ENCODE measurements at regions not wholly inside any gene's neighbourhood (a gene's known extent, or its start where the extent isn't known, plus 50 kb on each side); places are given as distances from the start of the nearest gene placed in this dataset.

DNA sequence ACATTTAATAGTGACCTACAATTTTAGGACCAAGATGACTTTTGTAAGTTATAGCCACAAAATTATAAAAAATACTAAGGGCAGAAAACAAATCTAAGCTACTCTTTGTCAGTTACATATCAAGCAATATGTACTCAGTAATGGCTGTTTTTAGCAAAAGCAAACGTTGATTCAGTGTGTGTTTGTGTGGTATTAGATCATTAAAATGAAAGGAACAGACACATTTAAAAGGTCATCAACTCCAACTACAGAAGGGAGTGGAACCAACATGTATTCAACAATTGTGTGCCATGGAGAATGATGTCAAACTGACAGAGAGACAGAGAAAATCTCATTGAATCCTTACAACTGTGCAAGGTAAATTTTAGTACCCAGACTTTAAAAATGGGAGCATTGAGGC lies 268.8 kb upstream of the STT3B start:
- H3K27ac ChIP-seq (ENCODE audit: insufficient read depth in 1 of 2, low read depth in 1 of 2, low read length in 2 of 2, poor library complexity in 1 of 2, severe bottlenecking in 2 of 2), result no peak overlapping the region
- H3K27me3 ChIP-seq (replicated peaks in 2 of 5; ENCODE audit: control insufficient read depth in 4 of 5, insufficient read depth in 5 of 5, low read length in 4 of 5), result no peaks in the 10 kb centered on the region
- CTCF ChIA-PET, result no interaction called here
- peaks cover 0 to 18% (median 3%) of the 10 kb centered on the region in 4 experiments for H3K4me1 ChIP-seq (ENCODE audit: control extremely low read depth in 1 of 4, control insufficient read depth in 4 of 4, insufficient read depth in 4 of 4, low read length in 3 of 4)
- H3K4me3 ChIP-seq (ENCODE audit: control insufficient read depth in 1 of 7, extremely low read depth in 1 of 7, insufficient read depth in 4 of 7, low read depth in 2 of 7, low read length in 6 of 7), result no peak overlapping the region
- POLR2A ChIA-PET, result interaction anchor here (0.8 kb wide), 1 partner anchor 10 kb away, joined by 3 read pairs; no protein-coding TSS in a partner anchor
- H3K9me3 ChIP-seq (ENCODE audit: control extremely low read depth in 1 of 5, control insufficient read depth in 4 of 5, insufficient read depth in 2 of 5, low read depth in 1 of 5, low read length in 4 of 5), result peaks cover 3 to 9% (median 5%) of the 10 kb centered on the region in 5 experiments
- H3K36me3 ChIP-seq (ENCODE audit: control insufficient read depth in 4 of 4, insufficient read depth in 4 of 4, low read length in 3 of 4), result no peaks in the 10 kb centered on the region
- no CpG with 5 or more reads among the region's 1 CpG for WGBS (ENCODE audit: insufficient coverage)
- DNase-seq, result no peak

DNA sequence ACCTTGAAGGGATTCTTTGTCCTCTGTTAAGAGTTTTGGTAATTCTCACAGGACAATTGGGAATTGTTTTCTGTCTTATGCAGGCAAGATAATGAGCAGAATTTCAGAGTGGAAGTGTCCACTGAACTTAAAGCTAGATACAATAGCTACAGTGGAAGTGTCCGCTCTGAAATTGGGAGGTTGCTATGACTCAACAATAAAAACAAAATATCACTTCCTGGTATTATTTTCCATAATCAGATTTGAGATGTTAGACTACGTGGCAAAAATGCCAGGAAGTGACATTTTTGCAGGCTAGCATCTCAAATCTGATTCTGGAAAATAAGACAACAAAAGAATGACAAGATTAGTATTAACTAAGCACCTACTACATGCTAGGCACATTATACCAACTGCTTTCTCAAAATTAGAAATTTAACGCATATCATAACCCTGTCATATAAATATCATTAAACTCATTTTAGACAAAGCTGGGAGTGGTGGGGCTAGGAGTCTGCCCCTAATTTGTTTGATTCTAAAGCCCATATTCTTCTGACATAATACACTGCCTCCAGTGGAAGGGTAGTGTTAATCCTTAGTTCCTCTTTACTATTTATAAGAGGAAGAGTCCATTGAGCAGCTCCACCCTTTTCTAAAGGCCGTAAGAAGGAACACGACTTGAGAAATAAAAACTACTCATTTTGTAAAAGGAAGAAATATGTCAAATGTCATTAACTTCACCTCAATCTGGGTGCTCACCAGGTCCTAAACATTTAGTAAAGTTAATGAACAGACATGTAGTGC lies 266.9 kb upstream of the STT3B start:
- peak; percentile 17 to 81 (median 70) for DNase-seq
- Histone ChIP-seq H3K9me3 (ENCODE audit: control extremely low read depth in 1 of 5, control insufficient read depth in 4 of 5, insufficient read depth in 2 of 5, low read depth in 1 of 5, low read length in 4 of 5) (peaks cover under 1 to 3% (median 1%) of the 10 kb centered on the region in 5 experiments), H3K36me3 (ENCODE audit: control insufficient read depth in 4 of 4, insufficient read depth in 4 of 4, low read length in 3 of 4) (no peaks in the 10 kb centered on the region), H3K27ac (ENCODE audit: insufficient read depth in 1 of 2, low read depth in 1 of 2, low read length in 2 of 2, poor library complexity in 1 of 2, severe bottlenecking in 2 of 2) (no peak overlapping the region), H3K4me3 (ENCODE audit: control insufficient read depth in 1 of 7, extremely low read depth in 1 of 7, insufficient read depth in 4 of 7, low read depth in 2 of 7, low read length in 6 of 7) (no peak overlapping the region), H3K4me1 (ENCODE audit: control extremely low read depth in 1 of 4, control insufficient read depth in 4 of 4, insufficient read depth in 4 of 4, low read length in 3 of 4) (peaks cover 0 to 33% (median 6%) of the 10 kb centered on the region in 4 experiments), H3K27me3 (replicated peaks in 2 of 5; ENCODE audit: control insufficient read depth in 4 of 5, insufficient read depth in 5 of 5, low read length in 4 of 5) (no peaks in the 10 kb centered on the region)
- WGBS (ENCODE audit: insufficient coverage), result no CpG with 5 or more reads among the region's 5 CpGs
- POLR2A ChIA-PET, result interaction anchor here (0.6 kb wide), 1 partner anchor 124 kb away, joined by 3 read pairs; no protein-coding TSS in a partner anchor
- CTCF ChIA-PET, result interaction anchor here (0.5 to 4.1 kb wide), 5 partner anchors 12 to 333 kb away, joined by 3 to 27 read pairs (median 3); no protein-coding TSS in a partner anchor

DNA sequence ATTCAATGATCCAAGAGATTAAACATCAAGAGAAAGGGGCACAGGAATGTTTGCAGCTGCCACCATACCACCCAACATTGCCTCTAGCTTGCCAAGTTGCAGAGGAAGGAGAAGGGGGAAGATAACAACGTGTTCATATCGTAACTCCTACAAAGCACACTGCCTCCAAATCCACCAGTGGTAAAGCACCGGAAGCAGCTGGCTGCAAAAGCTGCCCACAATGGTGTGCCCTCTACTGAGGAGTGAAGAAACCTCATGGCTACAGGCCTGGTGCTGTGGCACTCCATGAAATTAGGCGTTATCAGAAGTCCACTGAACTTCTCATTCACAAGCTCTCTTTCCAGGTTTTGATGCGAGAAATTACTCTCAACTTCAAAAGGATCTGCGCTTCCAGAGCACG lies 263.9 kb upstream of the STT3B start:
- WGBS (ENCODE audit: insufficient coverage), result 10% methylated on average over 5 of the region's 7 CpGs
- H3K9me3 ChIP-seq (ENCODE audit: control extremely low read depth in 1 of 5, control insufficient read depth in 4 of 5, insufficient read depth in 2 of 5, low read depth in 1 of 5, low read length in 4 of 5), result no peaks in the 10 kb centered on the region
- peaks cover 0 to 48% (median 6%) of the 10 kb centered on the region in 4 experiments for H3K4me1 ChIP-seq (ENCODE audit: control extremely low read depth in 1 of 4, control insufficient read depth in 4 of 4, insufficient read depth in 4 of 4, low read length in 3 of 4)
- POLR2A ChIA-PET, result interaction anchor here (0.9 to 1.1 kb wide), 2 partner anchors 42 to 264 kb away, joined by 3 to 5 read pairs; partner anchors contain the start of gene STT3B
- H3K27ac ChIP-seq (ENCODE audit: insufficient read depth in 1 of 2, low read depth in 1 of 2, low read length in 2 of 2, poor library complexity in 1 of 2, severe bottlenecking in 2 of 2), result no peak overlapping the region
- CTCF ChIA-PET, result interaction anchor here (0.9 to 4.1 kb wide), 10 partner anchors 10 to 300 kb away, joined by 3 to 27 read pairs (median 4); partner anchors contain the start of gene STT3B
- no peak overlapping the region for H3K4me3 ChIP-seq (ENCODE audit: control insufficient read depth in 1 of 7, extremely low read depth in 1 of 7, insufficient read depth in 4 of 7, low read depth in 2 of 7, low read length in 6 of 7)
- peak; percentile 91 to 99 (median 97) for DNase-seq
- no peaks in the 10 kb centered on the region for H3K36me3 ChIP-seq (ENCODE audit: control insufficient read depth in 4 of 4, insufficient read depth in 4 of 4, low read length in 3 of 4)
- H3K27me3 ChIP-seq (replicated peaks in 2 of 5; ENCODE audit: control insufficient read depth in 4 of 5, insufficient read depth in 5 of 5, low read length in 4 of 5), result no peaks in the 10 kb centered on the region

DNA sequence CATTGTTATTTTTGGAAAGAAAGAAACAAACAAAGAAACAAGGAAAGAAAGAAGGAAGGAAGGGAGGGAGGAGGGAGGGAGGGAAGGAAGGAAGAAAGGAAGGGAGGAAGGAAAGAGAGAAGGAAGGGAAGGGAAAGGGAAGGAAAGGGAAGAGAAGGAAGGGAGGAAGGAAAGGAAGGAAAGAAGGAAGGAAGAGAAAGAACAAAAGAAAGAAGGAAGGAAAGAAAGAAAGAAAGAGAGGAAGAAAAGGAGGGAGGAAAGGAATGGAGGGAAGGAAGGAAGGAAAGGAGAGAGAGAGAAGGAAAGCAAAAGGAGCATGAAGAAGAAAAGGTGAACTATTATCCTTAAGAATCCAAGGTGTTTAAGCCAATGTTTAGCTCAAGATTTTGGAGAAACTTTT lies 262.7 kb upstream of the STT3B start:
- no peak overlapping the region for H3K27ac ChIP-seq (ENCODE audit: insufficient read depth in 1 of 2, low read depth in 1 of 2, low read length in 2 of 2, poor library complexity in 1 of 2, severe bottlenecking in 2 of 2)
- no peaks in the 10 kb centered on the region for H3K36me3 ChIP-seq (ENCODE audit: control insufficient read depth in 4 of 4, insufficient read depth in 4 of 4, low read length in 3 of 4)
- no peak overlapping the region for H3K4me3 ChIP-seq (ENCODE audit: control insufficient read depth in 1 of 7, extremely low read depth in 1 of 7, insufficient read depth in 4 of 7, low read depth in 2 of 7, low read length in 6 of 7)
- H3K9me3 ChIP-seq (ENCODE audit: control extremely low read depth in 1 of 5, control insufficient read depth in 4 of 5, insufficient read depth in 2 of 5, low read depth in 1 of 5, low read length in 4 of 5), result no peaks in the 10 kb centered on the region
- H3K27me3 ChIP-seq (replicated peaks in 2 of 5; ENCODE audit: control insufficient read depth in 4 of 5, insufficient read depth in 5 of 5, low read length in 4 of 5), result no peaks in the 10 kb centered on the region
- peaks cover 0 to 48% (median 6%) of the 10 kb centered on the region in 4 experiments for H3K4me1 ChIP-seq (ENCODE audit: control extremely low read depth in 1 of 4, control insufficient read depth in 4 of 4, insufficient read depth in 4 of 4, low read length in 3 of 4)
- DNase-seq, result no peak
- CTCF ChIA-PET, result no interaction called here
- POLR2A ChIA-PET, result no interaction called here

DNA sequence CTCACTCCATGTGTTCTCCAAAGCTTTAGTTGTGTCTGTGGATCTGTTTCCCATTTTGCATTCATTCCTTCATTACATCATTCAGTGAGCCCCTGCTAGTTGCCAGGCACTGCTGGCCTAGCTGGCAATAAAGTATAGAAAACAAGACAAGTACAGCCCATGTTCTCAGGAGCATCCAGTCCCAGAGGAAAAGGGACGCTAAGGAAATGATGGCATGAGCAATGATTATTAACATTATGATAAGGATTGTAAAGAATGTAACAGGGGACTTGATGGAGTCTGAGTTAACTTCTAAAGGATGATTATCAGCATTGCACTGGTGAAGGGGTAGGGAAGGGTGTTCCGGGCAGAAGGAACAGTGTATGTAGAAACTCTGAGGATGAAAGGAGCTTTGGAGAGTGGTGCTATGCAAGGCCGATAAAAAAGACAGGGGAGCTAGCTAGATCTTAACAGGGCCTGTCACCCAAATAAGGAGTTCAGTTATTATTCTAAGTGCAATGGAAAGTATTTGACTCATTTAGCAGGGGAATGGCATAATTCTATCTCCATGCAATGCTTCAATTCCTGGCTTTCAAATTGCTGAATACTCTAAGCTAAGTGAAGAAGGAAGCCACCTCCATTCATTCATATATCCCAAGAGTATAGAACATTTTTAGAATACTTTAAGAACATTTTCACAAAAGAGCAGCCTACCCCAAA lies 258.2 kb upstream of the STT3B start:
- Histone ChIP-seq H3K9me3 (ENCODE audit: control extremely low read depth in 1 of 5, control insufficient read depth in 4 of 5, insufficient read depth in 2 of 5, low read depth in 1 of 5, low read length in 4 of 5) (no peaks in the 10 kb centered on the region), H3K4me1 (ENCODE audit: control extremely low read depth in 1 of 4, control insufficient read depth in 4 of 4, insufficient read depth in 4 of 4, low read length in 3 of 4) (peaks cover 0 to 27% (median 0%) of the 10 kb centered on the region in 4 experiments), H3K27ac (ENCODE audit: insufficient read depth in 1 of 2, low read depth in 1 of 2, low read length in 2 of 2, poor library complexity in 1 of 2, severe bottlenecking in 2 of 2) (no peak overlapping the region), H3K4me3 (ENCODE audit: control insufficient read depth in 1 of 7, extremely low read depth in 1 of 7, insufficient read depth in 4 of 7, low read depth in 2 of 7, low read length in 6 of 7) (no peak overlapping the region), H3K36me3 (ENCODE audit: control insufficient read depth in 4 of 4, insufficient read depth in 4 of 4, low read length in 3 of 4) (no peaks in the 10 kb centered on the region), H3K27me3 (replicated peaks in 2 of 5; ENCODE audit: control insufficient read depth in 4 of 5, insufficient read depth in 5 of 5, low read length in 4 of 5) (no peaks in the 10 kb centered on the region)
- 100% methylated on average over 3 of the region's 3 CpGs for WGBS (ENCODE audit: insufficient coverage)
- ChIA-PET CTCF (interaction anchor here (0.5 kb wide), 1 partner anchor 115 kb away, joined by 4 read pairs; no protein-coding TSS in a partner anchor), POLR2A (no interaction called here)
- no peak for DNase-seq

DNA sequence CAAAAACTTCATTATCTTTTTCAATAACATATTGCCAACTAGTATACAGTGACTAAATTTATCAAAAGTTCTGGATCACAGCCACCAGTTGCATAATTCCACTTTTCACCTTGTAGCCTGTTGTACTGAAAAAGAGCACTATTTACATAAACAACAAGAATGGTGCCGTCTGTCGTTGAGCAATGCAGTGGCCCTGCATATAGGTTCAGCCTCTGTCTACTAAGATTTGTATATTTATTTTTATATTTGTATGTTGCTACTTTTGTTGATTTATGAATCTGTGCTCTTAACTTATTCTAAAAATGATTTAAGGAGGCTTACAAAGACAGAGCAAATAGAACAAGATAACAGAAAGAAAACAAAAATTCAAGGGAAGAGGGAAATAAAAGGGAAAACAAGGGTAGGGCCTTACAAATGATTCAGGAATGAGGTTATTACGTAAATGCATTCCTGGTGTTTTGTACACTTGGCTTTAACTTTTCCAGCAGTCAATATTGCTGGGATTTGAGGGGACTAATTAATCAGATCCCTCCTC lies 257.6 kb upstream of the STT3B start:
- Histone ChIP-seq H3K4me1 (ENCODE audit: control extremely low read depth in 1 of 4, control insufficient read depth in 4 of 4, insufficient read depth in 4 of 4, low read length in 3 of 4) (peaks cover 0 to 21% (median 0%) of the 10 kb centered on the region in 4 experiments), H3K27ac (ENCODE audit: insufficient read depth in 1 of 2, low read depth in 1 of 2, low read length in 2 of 2, poor library complexity in 1 of 2, severe bottlenecking in 2 of 2) (no peak overlapping the region), H3K36me3 (ENCODE audit: control insufficient read depth in 4 of 4, insufficient read depth in 4 of 4, low read length in 3 of 4) (no peaks in the 10 kb centered on the region), H3K4me3 (ENCODE audit: control insufficient read depth in 1 of 7, extremely low read depth in 1 of 7, insufficient read depth in 4 of 7, low read depth in 2 of 7, low read length in 6 of 7) (no peak overlapping the region), H3K27me3 (replicated peaks in 2 of 5; ENCODE audit: control insufficient read depth in 4 of 5, insufficient read depth in 5 of 5, low read length in 4 of 5) (no peaks in the 10 kb centered on the region), H3K9me3 (ENCODE audit: control extremely low read depth in 1 of 5, control insufficient read depth in 4 of 5, insufficient read depth in 2 of 5, low read depth in 1 of 5, low read length in 4 of 5) (no peaks in the 10 kb centered on the region)
- 36% methylated on average over 1 of the region's 3 CpGs for WGBS (ENCODE audit: insufficient coverage)
- no peak for DNase-seq
- POLR2A ChIA-PET, result no interaction called here
- CTCF ChIA-PET, result interaction anchor here (0.5 kb wide), 1 partner anchor 116 kb away, joined by 4 read pairs; no protein-coding TSS in a partner anchor
